Activated CD4-positive, alpha-beta T cell treated with anti-CD3 and anti-CD28 coated beads for 36 hours (primary cell): ENCODE measurements at regions not wholly inside any gene's neighbourhood (a gene's known extent, or its start where the extent isn't known, plus 50 kb on each side); places are given as distances from the start of the nearest gene placed in this dataset.

ENCODE experiments used
- ATAC-seq: fragments of 200-7000 bp; cut with Tn5 transposase; one replicate; pipeline ENCODE4 v1.10.0; 2021; ENCODE audit warnings: mild to moderate bottlenecking, moderate library complexity
- CTCF ChIA-PET: fragments of 350-600 bp; sonication (Branson Sonifier 250); formaldehyde crosslinking; loops from one replicate; lab custom pipeline; 2021; ENCODE audit warnings: antibody characterized with exemption; lab: Charles Lee
- POLR2A ChIA-PET: fragments of 350-600 bp; sonication (Branson Sonifier 250); formaldehyde crosslinking; loops from one replicate; lab custom pipeline; 2021; ENCODE audit warnings: antibody characterized with exemption, inconsistent platforms; lab: Charles Lee
- DNase-seq: peaks from one replicate; pipeline ENCODE4 v3.0.0-alpha.2; 2020
- H3K27ac Mint-ChIP-seq: one replicate; pipeline ENCODE4 v1.8.0; 2021; ENCODE audit warnings: mixed read lengths
- H3K27me3 Mint-ChIP-seq: one replicate; pipeline ENCODE4 v1.8.0; 2021; ENCODE audit warnings: mixed read lengths
- H3K36me3 Mint-ChIP-seq: one replicate; pipeline ENCODE4 v1.8.0; 2021; ENCODE audit warnings: low read depth, mixed read lengths
- H3K4me1 Mint-ChIP-seq: one replicate; pipeline ENCODE4 v1.8.0; 2021; ENCODE audit warnings: mixed read lengths
- H3K4me3 Mint-ChIP-seq: one replicate; pipeline ENCODE4 v1.8.0; 2021; ENCODE audit warnings: mild to moderate bottlenecking, moderate library complexity, mixed read lengths
- H3K9me3 Mint-ChIP-seq: one replicate; pipeline ENCODE4 v1.8.0; 2021; ENCODE audit warnings: low read depth, mixed read lengths
- intact Hi-C, 2 experiments: fragments of 100-400 bp; cut with DNase I in 1 of 2; cut with micrococcal nuclease in 1 of 2; formaldehyde crosslinking; loops; one replicate each; pipeline versions ENCODE4 v1.14.2 to v1.15.1; 2022 to 2024; cut with DNase I, micrococcal nuclease

GRCh38 chr6:154899824-154900463 is 95.2 kb upstream of the TIAM2 start:
- Mint-ChIP-seq H3K4me3 (no peak overlapping the region), H3K4me1 (no peaks in the 10 kb centered on the region), H3K27ac (no peak overlapping the region), H3K9me3 (no peaks in the 10 kb centered on the region), H3K36me3 (peaks cover 8% of the 10 kb centered on the region), H3K27me3 (no peaks in the 10 kb centered on the region)
- ChIA-PET POLR2A (no interaction called here), CTCF (interaction anchor here (0.6 to 1.6 kb wide), 3 partner anchors 13 to 216 kb away, joined by 3 to 4 read pairs (median 3); no protein-coding TSS in a partner anchor)
- intact Hi-C loops = no loop called here
- DNase-seq (no peak), ATAC-seq (no peak)

- ChIA-PET POLR2A (no interaction called here), CTCF (interaction anchor here (0.6 to 1.2 kb wide), 2 partner anchors 26 to 452 kb away, joined by 3 read pairs; no protein-coding TSS in a partner anchor)
- no peaks in the 10 kb centered on the region for H3K4me1 Mint-ChIP-seq
- H3K36me3 Mint-ChIP-seq = peaks cover 5% of the 10 kb centered on the region
- H3K9me3 Mint-ChIP-seq = no peaks in the 10 kb centered on the region
- H3K4me3 Mint-ChIP-seq = no peak overlapping the region
- DNase-seq = no peak
- intact Hi-C loops = no loop called here
- H3K27ac Mint-ChIP-seq = no peak overlapping the region
- H3K27me3 Mint-ChIP-seq = no peaks in the 10 kb centered on the region
- ATAC-seq = no peak
Observed at GRCh38 chr6:154901876-154902552, 93.1 kb upstream of the TIAM2 start.

DNA sequence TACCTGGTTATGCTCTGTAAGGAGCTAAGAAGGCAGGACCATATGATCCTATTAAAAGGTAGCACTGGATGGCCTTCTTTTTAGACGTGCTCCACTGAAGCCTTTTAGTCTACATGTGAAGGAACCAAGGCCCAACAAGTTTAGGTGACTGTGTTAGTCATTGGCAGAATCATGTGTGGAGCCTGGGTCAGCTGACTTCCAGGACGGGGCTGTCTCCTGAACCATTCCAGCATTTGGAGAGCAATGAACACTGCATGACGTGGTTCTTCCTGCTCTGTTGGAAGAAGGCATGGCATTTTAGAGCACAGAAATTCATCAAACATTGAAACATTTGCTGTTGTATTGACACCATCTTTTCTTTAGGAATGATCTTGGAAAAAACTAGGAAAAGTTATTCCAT is 87.8 kb upstream of the TIAM2 start:
- H3K9me3 Mint-ChIP-seq = no peaks in the 10 kb centered on the region
- no peak overlapping the region for H3K4me3 Mint-ChIP-seq
- H3K27ac Mint-ChIP-seq = no peak overlapping the region
- H3K4me1 Mint-ChIP-seq = no peaks in the 10 kb centered on the region
- ChIA-PET CTCF (interaction anchor here (0.9 to 2.6 kb wide), 3 partner anchors 21 to 39 kb away, joined by 3 to 7 read pairs (median 6); no protein-coding TSS in a partner anchor), POLR2A (interaction anchor here (0.7 kb wide), 1 partner anchor 42 kb away, joined by 3 read pairs; no protein-coding TSS in a partner anchor)
- no peaks in the 10 kb centered on the region for H3K27me3 Mint-ChIP-seq
- no peaks in the 10 kb centered on the region for H3K36me3 Mint-ChIP-seq
- intact Hi-C loops = loop anchor here in 1 of 2 experiments (5.0 kb wide), 1 partner anchor 230 kb away; no protein-coding TSS in a partner anchor
- DNase-seq (no peak), ATAC-seq (no peak)

GRCh38 chr6:154908723-154909122 is 86.4 kb upstream of the TIAM2 start:
- CTCF ChIA-PET = interaction anchor here (0.6 to 2.6 kb wide), 6 partner anchors 12 to 233 kb away, joined by 3 to 7 read pairs (median 4); no protein-coding TSS in a partner anchor
- H3K36me3 Mint-ChIP-seq = no peaks in the 10 kb centered on the region
- POLR2A ChIA-PET = no interaction called here
- peak; percentile 64 for ATAC-seq
- no peak for DNase-seq
- intact Hi-C loops = loop anchor here in 1 of 2 experiments (5.0 kb wide), 1 partner anchor 231 kb away; no protein-coding TSS in a partner anchor
- no peaks in the 10 kb centered on the region for H3K27me3 Mint-ChIP-seq
- no peaks in the 10 kb centered on the region for H3K4me1 Mint-ChIP-seq
- H3K9me3 Mint-ChIP-seq = no peaks in the 10 kb centered on the region
- no peak overlapping the region for H3K27ac Mint-ChIP-seq
- no peak overlapping the region for H3K4me3 Mint-ChIP-seq

GRCh38 chr6:154909311-154909710 is 85.8 kb upstream of the TIAM2 start:
- Mint-ChIP-seq H3K4me1 (peaks cover under 1% of the 10 kb centered on the region), H3K4me3 (no peak overlapping the region), H3K36me3 (no peaks in the 10 kb centered on the region), H3K27ac (no peak overlapping the region), H3K9me3 (no peaks in the 10 kb centered on the region), H3K27me3 (no peaks in the 10 kb centered on the region)
- ATAC-seq = no peak
- CTCF ChIA-PET = interaction anchor here (1.3 to 2.6 kb wide), 3 partner anchors 15 to 41 kb away, joined by 3 to 7 read pairs (median 6); no protein-coding TSS in a partner anchor
- POLR2A ChIA-PET = interaction anchor here (0.7 kb wide), 1 partner anchor 12 kb away, joined by 5 read pairs; no protein-coding TSS in a partner anchor
- intact Hi-C loops = loop anchor here in 1 of 2 experiments (5.0 kb wide), 1 partner anchor 232 kb away; no protein-coding TSS in a partner anchor
- DNase-seq = no peak

DNA sequence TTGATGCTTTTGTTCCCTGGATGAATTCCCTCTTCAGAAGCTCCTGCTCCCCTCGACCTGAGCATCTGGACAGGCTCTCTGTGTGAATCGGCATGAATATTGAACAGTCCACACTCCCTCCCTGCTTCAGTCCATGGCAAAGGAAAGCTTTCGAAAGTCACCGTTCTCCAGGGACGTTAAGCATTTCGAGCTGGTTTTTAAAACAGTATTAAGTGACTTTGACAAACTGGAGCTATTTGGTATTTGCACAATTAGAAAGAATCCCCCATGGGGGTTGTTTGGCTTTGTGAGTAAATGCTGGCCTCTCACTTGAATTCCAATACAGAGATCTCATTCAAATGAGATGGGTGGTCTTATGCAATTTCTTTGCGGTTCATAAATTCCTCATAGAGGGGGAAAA is 85.3 kb upstream of the TIAM2 start:
- no peak overlapping the region for H3K4me3 Mint-ChIP-seq
- intact Hi-C loops = loop anchor here in 1 of 2 experiments (5.0 kb wide), 1 partner anchor 233 kb away; no protein-coding TSS in a partner anchor
- H3K27me3 Mint-ChIP-seq = no peaks in the 10 kb centered on the region
- ChIA-PET POLR2A (interaction anchor here (0.7 kb wide), 1 partner anchor 11 kb away, joined by 5 read pairs; no protein-coding TSS in a partner anchor), CTCF (interaction anchor here (1.3 to 2.6 kb wide), 2 partner anchors 15 to 18 kb away, joined by 3 to 7 read pairs; no protein-coding TSS in a partner anchor)
- H3K4me1 Mint-ChIP-seq = peaks cover 3% of the 10 kb centered on the region
- no peaks in the 10 kb centered on the region for H3K36me3 Mint-ChIP-seq
- H3K27ac Mint-ChIP-seq = no peak overlapping the region
- DNase-seq (no peak), ATAC-seq (no peak)
- H3K9me3 Mint-ChIP-seq = no peaks in the 10 kb centered on the region

- ATAC-seq = no peak
- H3K27me3 Mint-ChIP-seq = no peaks in the 10 kb centered on the region
- no peak overlapping the region for H3K27ac Mint-ChIP-seq
- no peak for DNase-seq
- no peak overlapping the region for H3K4me3 Mint-ChIP-seq
- intact Hi-C loops = no loop called here
- ChIA-PET POLR2A (no interaction called here), CTCF (no interaction called here)
- H3K36me3 Mint-ChIP-seq = peaks cover 2% of the 10 kb centered on the region
- peaks cover 5% of the 10 kb centered on the region for H3K4me1 Mint-ChIP-seq
- no peaks in the 10 kb centered on the region for H3K9me3 Mint-ChIP-seq
Observed at GRCh38 chr6:154914288-154914687, 80.8 kb upstream of the TIAM2 start.

- no peak for ATAC-seq
- H3K36me3 Mint-ChIP-seq = peaks cover 2% of the 10 kb centered on the region
- H3K4me3 Mint-ChIP-seq = no peak overlapping the region
- no peak for DNase-seq
- ChIA-PET POLR2A (no interaction called here), CTCF (interaction anchor here (0.9 to 1.2 kb wide), 3 partner anchors 11 to 34 kb away, joined by 4 to 6 read pairs (median 4); no protein-coding TSS in a partner anchor)
- H3K4me1 Mint-ChIP-seq = peaks cover 11% of the 10 kb centered on the region
- H3K9me3 Mint-ChIP-seq = no peaks in the 10 kb centered on the region
- intact Hi-C loops = no loop called here
- H3K27ac Mint-ChIP-seq = no peak overlapping the region
- H3K27me3 Mint-ChIP-seq = no peaks in the 10 kb centered on the region
Observed at GRCh38 chr6:154916857-154917256, 78.3 kb upstream of the TIAM2 start.

DNA sequence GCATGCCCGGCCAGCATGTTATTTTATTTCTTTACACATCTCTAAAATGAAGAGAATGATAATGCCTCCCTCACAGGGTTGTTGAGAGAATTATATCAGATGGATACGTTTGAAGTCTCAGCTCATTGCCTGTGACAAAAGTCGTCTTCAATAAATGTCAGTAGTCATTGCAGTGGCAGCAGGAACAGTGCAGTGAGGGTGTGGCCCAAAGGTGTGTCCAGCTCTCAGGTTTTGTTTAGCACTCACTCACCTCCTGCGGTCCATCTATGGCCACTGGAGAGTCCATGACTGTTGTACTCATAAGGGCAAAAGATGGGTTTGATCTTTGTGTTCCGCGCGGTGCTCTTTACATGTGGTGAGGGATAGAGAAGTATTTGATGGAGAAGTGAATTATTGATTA is 77.2 kb upstream of the TIAM2 start:
- intact Hi-C loops = no loop called here
- Mint-ChIP-seq H3K4me1 (peaks cover 11% of the 10 kb centered on the region), H3K27ac (no peak overlapping the region), H3K36me3 (peaks cover 2% of the 10 kb centered on the region), H3K9me3 (no peaks in the 10 kb centered on the region), H3K27me3 (no peaks in the 10 kb centered on the region), H3K4me3 (no peak overlapping the region)
- POLR2A ChIA-PET = no interaction called here
- no peak for ATAC-seq
- CTCF ChIA-PET = interaction anchor here (1.2 to 2.6 kb wide), 2 partner anchors 10 to 15 kb away, joined by 6 to 12 read pairs; no protein-coding TSS in a partner anchor
- no peak for DNase-seq

DNA sequence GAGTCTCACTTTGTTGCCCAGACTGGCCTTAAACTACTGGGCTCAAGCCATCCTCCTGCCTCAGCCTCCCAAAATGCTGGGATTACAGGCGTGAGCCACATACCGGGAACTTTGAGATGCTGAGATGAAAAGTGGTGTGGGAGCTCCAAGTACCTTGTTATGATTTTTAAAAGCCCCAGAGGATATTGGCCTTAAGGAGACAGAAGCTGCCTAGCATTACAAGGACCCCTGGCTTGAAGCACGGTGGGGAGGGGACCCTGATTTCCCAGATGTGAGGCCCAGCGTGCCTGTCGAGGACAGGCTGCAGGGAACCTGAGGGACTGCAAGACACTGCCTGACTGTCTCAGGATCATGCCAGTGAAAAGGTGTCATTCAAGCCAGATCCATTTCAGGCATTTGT is 75.3 kb upstream of the TIAM2 start:
- peaks cover 2% of the 10 kb centered on the region for H3K36me3 Mint-ChIP-seq
- no peak overlapping the region for H3K4me3 Mint-ChIP-seq
- no peaks in the 10 kb centered on the region for H3K27me3 Mint-ChIP-seq
- intact Hi-C loops = no loop called here
- no peaks in the 10 kb centered on the region for H3K9me3 Mint-ChIP-seq
- DNase-seq (no peak), ATAC-seq (no peak)
- CTCF ChIA-PET = interaction anchor here (1.5 to 2.6 kb wide), 2 partner anchors 8 to 258 kb away, joined by 3 to 12 read pairs; no protein-coding TSS in a partner anchor
- POLR2A ChIA-PET = no interaction called here
- peaks cover 12% of the 10 kb centered on the region for H3K4me1 Mint-ChIP-seq
- H3K27ac Mint-ChIP-seq = no peak overlapping the region
